ENCODE measurements at regions not wholly inside any gene's neighbourhood (a gene's known extent, or its start where the extent isn't known, plus 50 kb on each side); places are given as distances from the start of the nearest gene placed in this dataset.
A peak's percentile ranks its signal among the peaks of the same experiment; 100 is the strongest.

DNA sequence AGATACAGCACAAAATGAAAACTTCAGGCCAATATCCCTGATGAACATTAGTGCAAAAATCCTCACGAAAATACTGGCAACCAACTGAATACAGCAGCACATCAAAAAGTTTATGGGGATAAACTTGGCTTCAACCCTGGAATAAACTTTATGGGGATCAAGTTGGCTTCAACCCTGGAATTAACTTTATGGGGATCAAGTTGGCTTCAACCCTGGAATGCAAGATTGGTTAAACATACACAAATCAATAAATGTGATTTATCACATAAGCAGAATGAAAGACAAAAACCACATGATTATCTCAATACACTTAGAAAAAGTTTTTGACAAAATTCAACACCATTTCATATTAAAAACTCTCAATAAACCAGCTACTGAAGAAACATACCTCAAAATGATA, 213.7 kb upstream of the DMRTA1 start:
- no peaks in the 10 kb centered on the region for H3K27me3 ChIP-seq (replicated peaks)

GRCh38 chr9:22237497-22238363, 208.9 kb upstream of the DMRTA1 start:
- Histone ChIP-seq H3K9me3 (replicated peaks) (no peaks in the 10 kb centered on the region), H3K36me3 (no peaks in the 10 kb centered on the region), H3K27me3 (replicated peaks) (no peaks in the 10 kb centered on the region), H3K4me1 (replicated peaks) (peaks cover 36% of the 10 kb centered on the region), H3K4me3 (no peak overlapping the region), H3K27ac (peak overlapping the region; percentile 58)
- peak; percentile 39 to 68 for DNase-seq (ENCODE audit: low read depth in 1 of 2, low spot score in 2 of 2)

More for the DNA sequence above, 213.7 kb upstream of the DMRTA1 start:
- Histone ChIP-seq H3K4me1 (replicated peaks) (peaks cover 7% of the 10 kb centered on the region), H3K4me3 (no peak overlapping the region), H3K27ac (no peak overlapping the region), H3K36me3 (no peaks in the 10 kb centered on the region), H3K9me3 (replicated peaks) (0 out of 2 replicates have a peak, but pooled peaks cover 2% of the 10 kb centered on the region)
- no peak for DNase-seq (ENCODE audit: low read depth in 1 of 2, low spot score in 2 of 2)

DNA sequence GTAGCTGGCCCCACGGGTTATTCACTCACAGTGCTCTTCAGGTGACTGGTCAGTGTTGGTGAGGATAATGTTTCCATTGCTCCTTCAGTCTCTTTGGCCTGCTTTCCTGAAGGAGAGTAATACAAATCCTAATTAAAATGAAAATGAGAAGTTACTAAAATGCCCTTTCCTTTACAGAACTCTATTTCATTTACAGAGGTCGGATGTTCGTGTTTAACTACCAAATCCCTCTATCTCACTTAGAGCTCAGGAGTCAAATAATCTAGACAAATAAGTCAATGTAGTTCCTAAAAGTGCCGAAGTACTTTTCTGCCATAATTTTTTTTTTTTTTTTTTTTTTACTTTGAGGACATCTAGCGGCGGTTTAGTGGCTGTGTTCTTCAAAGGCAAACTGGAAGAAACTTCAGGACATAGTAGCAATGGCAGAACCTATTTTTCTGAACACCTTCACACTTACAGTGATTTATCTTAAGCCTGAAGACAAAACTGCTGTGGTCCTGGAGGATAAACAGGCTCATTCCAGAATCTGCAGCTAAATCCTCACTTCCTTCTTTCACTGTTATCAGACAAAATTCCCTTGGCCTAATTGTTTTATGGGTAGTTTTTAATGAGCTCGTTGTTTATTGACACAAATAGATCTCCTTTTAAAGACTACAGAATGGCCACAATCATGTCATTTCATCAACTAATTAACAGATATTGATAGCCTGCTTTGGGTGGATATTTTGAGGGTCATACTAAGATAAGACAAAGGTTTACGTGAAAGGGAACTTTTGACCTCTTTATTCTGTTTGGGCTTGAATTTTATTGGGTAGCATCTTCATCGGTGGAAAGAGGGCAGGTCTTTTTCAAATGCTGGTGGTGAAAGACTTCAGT, 207.6 kb upstream of the DMRTA1 start:
- Histone ChIP-seq H3K36me3 (no peaks in the 10 kb centered on the region), H3K27ac (peak overlapping the region; percentile 58), H3K4me3 (no peak overlapping the region), H3K4me1 (replicated peaks) (peaks cover 50% of the 10 kb centered on the region), H3K27me3 (replicated peaks) (no peaks in the 10 kb centered on the region), H3K9me3 (replicated peaks) (no peaks in the 10 kb centered on the region)
- peak in 1 of 2 experiments; percentile 62 for DNase-seq (ENCODE audit: low read depth in 1 of 2, low spot score in 2 of 2)

- peak in 1 of 2 experiments; percentile 39 for DNase-seq (ENCODE audit: low read depth in 1 of 2, low spot score in 2 of 2)
- no peaks in the 10 kb centered on the region for H3K9me3 ChIP-seq (replicated peaks)
- H3K27me3 ChIP-seq (replicated peaks), result no peaks in the 10 kb centered on the region
- 0 out of 2 replicates have a peak overlapping the region, but pooled peaks have one; percentile 41 for H3K27ac ChIP-seq
- H3K4me1 ChIP-seq (replicated peaks), result peaks cover 53% of the 10 kb centered on the region
- H3K4me3 ChIP-seq, result no peak overlapping the region
- H3K36me3 ChIP-seq, result no peaks in the 10 kb centered on the region
These were observed 206.0 kb upstream of the DMRTA1 start for GRCh38 chr9:22240619-22241018.

GRCh38 chr9:22241024-22241423, 205.6 kb upstream of the DMRTA1 start:
- Histone ChIP-seq H3K4me1 (replicated peaks) (peaks cover 53% of the 10 kb centered on the region), H3K27me3 (replicated peaks) (no peaks in the 10 kb centered on the region), H3K4me3 (no peak overlapping the region), H3K27ac (0 out of 2 replicates have a peak overlapping the region, but pooled peaks have one; percentile 41), H3K36me3 (no peaks in the 10 kb centered on the region), H3K9me3 (replicated peaks) (no peaks in the 10 kb centered on the region)
- DNase-seq (ENCODE audit: low read depth in 1 of 2, low spot score in 2 of 2), result no peak

GRCh38 chr9:22241611-22242010, 205.0 kb upstream of the DMRTA1 start:
- no peaks in the 10 kb centered on the region for H3K9me3 ChIP-seq (replicated peaks)
- H3K27me3 ChIP-seq (replicated peaks), result no peaks in the 10 kb centered on the region

GRCh38 chr9:22244139-22245011, 202.2 kb upstream of the DMRTA1 start:
- Histone ChIP-seq H3K4me3 (no peak overlapping the region), H3K9me3 (replicated peaks) (no peaks in the 10 kb centered on the region), H3K36me3 (no peaks in the 10 kb centered on the region), H3K27me3 (replicated peaks) (no peaks in the 10 kb centered on the region), H3K4me1 (replicated peaks) (peaks cover 32% of the 10 kb centered on the region), H3K27ac (no peak overlapping the region)
- DNase-seq (ENCODE audit: low read depth in 1 of 2, low spot score in 2 of 2), result peak; percentile 33 to 57

More at GRCh38 chr9:22241611-22242010, 205.0 kb upstream of the DMRTA1 start:
- peaks cover 53% of the 10 kb centered on the region for H3K4me1 ChIP-seq (replicated peaks)
- DNase-seq (ENCODE audit: low read depth in 1 of 2, low spot score in 2 of 2), result no peak
- no peak overlapping the region for H3K4me3 ChIP-seq
- H3K36me3 ChIP-seq, result no peaks in the 10 kb centered on the region
- H3K27ac ChIP-seq, result no peak overlapping the region

DNA sequence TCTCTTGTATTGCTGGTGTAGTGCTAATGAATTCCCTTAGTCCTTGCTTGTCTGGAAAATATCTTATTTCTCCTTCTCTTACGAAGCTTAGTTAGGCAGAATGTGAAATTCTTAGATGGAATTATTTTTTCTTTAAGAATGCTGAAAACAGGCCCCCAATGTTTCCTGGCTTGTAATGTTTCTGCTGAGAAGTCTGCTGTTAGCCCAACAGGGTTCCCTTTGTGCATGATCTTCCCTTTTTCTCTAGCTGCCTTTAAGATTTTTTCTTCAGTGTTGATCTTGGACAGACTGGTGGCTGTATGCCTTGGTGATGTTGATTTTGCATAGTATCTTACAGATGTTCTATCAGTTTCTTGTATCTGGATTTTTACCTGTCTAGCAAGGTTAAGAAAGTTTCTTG, 191.3 kb upstream of the DMRTA1 start:
- H3K27ac ChIP-seq, result no peak overlapping the region
- no peak overlapping the region for H3K4me3 ChIP-seq
- no peaks in the 10 kb centered on the region for H3K9me3 ChIP-seq (replicated peaks)
- H3K27me3 ChIP-seq (replicated peaks), result no peaks in the 10 kb centered on the region
- H3K4me1 ChIP-seq (replicated peaks), result no peaks in the 10 kb centered on the region
- H3K36me3 ChIP-seq, result no peaks in the 10 kb centered on the region
- no peak for DNase-seq (ENCODE audit: low read depth in 1 of 2, low spot score in 2 of 2)

DNA sequence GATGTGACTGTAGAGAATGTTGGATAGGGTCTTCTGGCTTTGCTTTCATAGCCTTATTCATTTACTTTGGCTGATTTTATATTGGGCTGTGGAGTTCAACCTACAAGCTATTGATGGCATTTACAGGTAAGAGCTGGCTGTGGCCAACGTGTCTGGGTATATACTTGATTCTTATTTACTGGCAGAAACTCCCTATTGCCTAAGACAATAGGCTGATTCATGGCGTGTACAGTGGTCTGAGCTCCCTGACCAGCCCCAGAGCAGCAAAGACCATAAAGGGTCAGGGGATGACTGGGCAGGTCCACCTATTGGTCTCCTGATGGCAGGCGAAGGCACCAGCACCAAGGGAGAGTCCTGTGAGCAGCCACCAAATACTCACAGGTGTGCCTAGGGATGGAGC, 190.2 kb upstream of the DMRTA1 start:
- Histone ChIP-seq H3K27me3 (replicated peaks) (no peaks in the 10 kb centered on the region), H3K27ac (no peak overlapping the region), H3K4me3 (no peak overlapping the region)

DNA sequence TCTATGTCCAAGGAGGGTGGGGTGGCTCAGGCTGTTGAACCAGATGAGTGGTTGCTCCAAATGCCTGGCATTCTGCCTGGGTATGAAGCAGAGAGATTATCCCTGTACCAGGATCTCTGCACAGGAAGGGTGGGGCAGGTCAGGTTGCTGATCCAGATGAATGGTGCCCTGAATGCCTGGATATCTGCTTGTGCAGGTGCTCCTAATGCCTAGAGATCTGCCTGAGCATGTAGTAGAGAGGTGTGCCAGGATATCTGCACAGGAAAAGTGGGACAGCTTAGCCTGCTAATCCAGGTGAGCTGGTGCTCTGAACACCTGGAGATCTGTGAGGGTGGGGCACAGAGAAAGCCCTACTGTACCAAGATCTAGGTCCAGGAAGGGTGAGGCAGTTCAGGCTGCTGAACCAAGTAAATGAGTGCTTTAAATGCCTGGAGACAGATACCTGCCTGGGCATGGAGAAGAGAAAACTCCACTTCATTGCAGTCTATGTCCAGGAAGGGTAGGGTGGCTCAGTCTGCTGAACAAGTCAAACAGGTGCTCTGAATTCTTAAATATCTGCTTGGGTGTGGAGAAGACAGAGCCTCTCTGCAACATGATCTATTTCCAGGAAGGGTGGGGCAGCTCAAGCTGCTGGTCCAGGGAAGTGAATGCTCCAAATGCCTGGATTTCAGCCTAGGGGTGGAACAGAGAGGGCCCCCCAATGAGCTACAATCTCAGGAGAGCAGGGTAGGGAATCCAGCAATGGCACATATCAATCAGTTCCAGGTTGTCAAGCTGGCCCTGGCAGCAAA, 189.4 kb upstream of the DMRTA1 start:
- Histone ChIP-seq H3K9me3 (replicated peaks) (no peaks in the 10 kb centered on the region), H3K4me3 (no peak overlapping the region), H3K27ac (no peak overlapping the region), H3K4me1 (replicated peaks) (no peaks in the 10 kb centered on the region), H3K36me3 (no peaks in the 10 kb centered on the region), H3K27me3 (replicated peaks) (no peaks in the 10 kb centered on the region)
- DNase-seq (ENCODE audit: low read depth in 1 of 2, low spot score in 2 of 2), result no peak

More for the DNA sequence above, 190.2 kb upstream of the DMRTA1 start:
- no peaks in the 10 kb centered on the region for H3K4me1 ChIP-seq (replicated peaks)
- H3K36me3 ChIP-seq, result no peaks in the 10 kb centered on the region
- no peak for DNase-seq (ENCODE audit: low read depth in 1 of 2, low spot score in 2 of 2)
- H3K9me3 ChIP-seq (replicated peaks), result no peaks in the 10 kb centered on the region

DNA sequence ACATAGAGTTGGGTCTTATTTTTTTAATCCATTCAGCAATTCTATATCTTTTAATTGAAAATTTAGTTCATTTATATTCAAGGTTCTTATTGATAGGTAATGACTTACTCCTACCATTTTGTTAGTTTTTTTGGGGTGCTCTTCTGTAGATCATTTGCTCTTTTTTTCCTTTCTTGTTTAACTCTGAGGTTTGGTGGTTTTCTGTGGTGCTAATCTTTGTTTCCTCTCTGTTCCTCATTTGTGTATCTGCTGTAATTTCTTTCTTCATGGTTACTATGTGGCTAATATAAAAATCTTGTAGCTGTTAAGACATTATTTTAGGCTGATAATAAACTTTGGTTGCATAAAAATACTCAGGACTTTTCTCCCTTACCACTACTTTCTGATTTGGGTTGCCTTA, 181.6 kb upstream of the DMRTA1 start:
- Histone ChIP-seq H3K4me3 (no peak overlapping the region), H3K27ac (no peak overlapping the region), H3K36me3 (no peaks in the 10 kb centered on the region), H3K4me1 (replicated peaks) (no peaks in the 10 kb centered on the region), H3K27me3 (replicated peaks) (no peaks in the 10 kb centered on the region), H3K9me3 (replicated peaks) (no peaks in the 10 kb centered on the region)
- DNase-seq (ENCODE audit: low read depth in 1 of 2, low spot score in 2 of 2), result no peak

DNA sequence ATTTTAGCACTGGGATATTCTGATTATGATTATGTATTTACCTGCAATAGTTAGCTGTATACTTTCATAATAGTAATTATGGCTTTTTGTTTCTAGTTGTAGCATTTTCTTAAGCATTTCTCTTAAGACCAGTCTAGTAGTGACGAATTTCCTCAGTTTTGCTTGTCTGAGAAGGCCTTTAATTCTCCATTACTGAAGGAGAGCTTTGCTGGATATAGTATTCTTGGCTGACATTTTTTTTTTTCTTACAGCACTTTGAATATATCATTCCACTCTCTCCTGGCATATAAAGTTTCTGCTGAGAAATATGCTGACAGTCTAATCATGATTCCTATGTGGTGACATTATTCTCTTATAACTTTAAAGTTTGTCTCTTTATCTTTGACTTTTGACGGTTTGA, 181.1 kb upstream of the DMRTA1 start:
- no peak overlapping the region for H3K4me3 ChIP-seq
- H3K4me1 ChIP-seq (replicated peaks), result no peaks in the 10 kb centered on the region
- H3K27ac ChIP-seq, result no peak overlapping the region
- H3K36me3 ChIP-seq, result no peaks in the 10 kb centered on the region
- H3K27me3 ChIP-seq (replicated peaks), result no peaks in the 10 kb centered on the region
- H3K9me3 ChIP-seq (replicated peaks), result no peaks in the 10 kb centered on the region
- DNase-seq (ENCODE audit: low read depth in 1 of 2, low spot score in 2 of 2), result no peak
